ENCODE measurements at regions not wholly inside any gene's neighbourhood (a gene's known extent, or its start where the extent isn't known, plus 50 kb on each side); places are given as distances from the start of the nearest gene placed in this dataset.

DNA sequence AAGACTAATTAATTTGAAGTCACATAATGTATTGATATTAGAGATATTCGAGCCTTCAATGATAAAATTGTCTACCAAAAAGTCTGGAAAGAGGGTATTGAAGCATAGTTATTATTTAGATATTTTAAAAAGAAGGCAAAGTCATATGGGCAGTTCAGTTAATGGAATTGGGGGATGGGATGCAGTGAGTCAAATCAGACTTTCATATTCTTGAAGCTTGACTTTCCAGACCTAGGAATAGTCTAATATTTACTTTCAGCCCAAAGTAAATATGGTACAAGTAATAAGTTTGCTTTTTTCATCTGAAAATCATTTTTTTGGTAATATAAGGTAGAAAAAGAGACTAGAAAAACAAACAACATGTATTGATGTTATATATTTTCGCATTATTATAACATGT, 2017.8 kb downstream of the C4orf33 start:
- TF ChIP-seq, protein P1, sequence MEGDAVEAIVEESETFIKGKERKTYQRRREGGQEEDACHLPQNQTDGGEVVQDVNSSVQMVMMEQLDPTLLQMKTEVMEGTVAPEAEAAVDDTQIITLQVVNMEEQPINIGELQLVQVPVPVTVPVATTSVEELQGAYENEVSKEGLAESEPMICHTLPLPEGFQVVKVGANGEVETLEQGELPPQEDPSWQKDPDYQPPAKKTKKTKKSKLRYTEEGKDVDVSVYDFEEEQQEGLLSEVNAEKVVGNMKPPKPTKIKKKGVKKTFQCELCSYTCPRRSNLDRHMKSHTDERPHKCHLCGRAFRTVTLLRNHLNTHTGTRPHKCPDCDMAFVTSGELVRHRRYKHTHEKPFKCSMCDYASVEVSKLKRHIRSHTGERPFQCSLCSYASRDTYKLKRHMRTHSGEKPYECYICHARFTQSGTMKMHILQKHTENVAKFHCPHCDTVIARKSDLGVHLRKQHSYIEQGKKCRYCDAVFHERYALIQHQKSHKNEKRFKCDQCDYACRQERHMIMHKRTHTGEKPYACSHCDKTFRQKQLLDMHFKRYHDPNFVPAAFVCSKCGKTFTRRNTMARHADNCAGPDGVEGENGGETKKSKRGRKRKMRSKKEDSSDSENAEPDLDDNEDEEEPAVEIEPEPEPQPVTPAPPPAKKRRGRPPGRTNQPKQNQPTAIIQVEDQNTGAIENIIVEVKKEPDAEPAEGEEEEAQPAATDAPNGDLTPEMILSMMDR (IDR thresholded peaks at IDR 0.05; ENCODE audit: low read depth, low read length), result no peak
- TF ChIP-seq EZH2phosphoT487 (IDR thresholded peaks at IDR 0.05; ENCODE audit: low read depth), result no peak

Measured in OCI-LY3 (cell line).